GM13976 (cell line): ENCODE measurements at regions not wholly inside any gene's neighbourhood (a gene's known extent, or its start where the extent isn't known, plus 50 kb on each side); places are given as distances from the start of the nearest gene placed in this dataset.

Experiments
- DNase-seq: peaks from one replicate; pipeline ENCODE4 v3.0.0; 2012; ENCODE audit warnings: low spot score
- in situ Hi-C: fragments of 300-500 bp; cut with MboI; formaldehyde crosslinking; loops from one replicate; pipeline ENCODE4 v1.12.0; 2022; ENCODE audit warnings: low sequenced_read_pairs, mixed read lengths, inconsistent platforms; ENCODE audit not compliant: unreplicated experiment
- TF ChIP-seq, protein P1 (sequence below): IDR thresholded peaks from 2 replicates; pipeline ENCODE4 v1.5.1; 2012; ENCODE audit warnings: borderline replicate concordance, mild to moderate bottlenecking; ENCODE audit not compliant: insufficient read depth; ENCODE audit errors: extremely low read depth, missing control alignments, control extremely low read depth

GRCh38 chr9:28329323-28329722 lies 756.0 kb upstream of the C9orf72 start:
- in situ Hi-C loops: no loop called here
- no peak for DNase-seq
- TF ChIP-seq, protein P1, sequence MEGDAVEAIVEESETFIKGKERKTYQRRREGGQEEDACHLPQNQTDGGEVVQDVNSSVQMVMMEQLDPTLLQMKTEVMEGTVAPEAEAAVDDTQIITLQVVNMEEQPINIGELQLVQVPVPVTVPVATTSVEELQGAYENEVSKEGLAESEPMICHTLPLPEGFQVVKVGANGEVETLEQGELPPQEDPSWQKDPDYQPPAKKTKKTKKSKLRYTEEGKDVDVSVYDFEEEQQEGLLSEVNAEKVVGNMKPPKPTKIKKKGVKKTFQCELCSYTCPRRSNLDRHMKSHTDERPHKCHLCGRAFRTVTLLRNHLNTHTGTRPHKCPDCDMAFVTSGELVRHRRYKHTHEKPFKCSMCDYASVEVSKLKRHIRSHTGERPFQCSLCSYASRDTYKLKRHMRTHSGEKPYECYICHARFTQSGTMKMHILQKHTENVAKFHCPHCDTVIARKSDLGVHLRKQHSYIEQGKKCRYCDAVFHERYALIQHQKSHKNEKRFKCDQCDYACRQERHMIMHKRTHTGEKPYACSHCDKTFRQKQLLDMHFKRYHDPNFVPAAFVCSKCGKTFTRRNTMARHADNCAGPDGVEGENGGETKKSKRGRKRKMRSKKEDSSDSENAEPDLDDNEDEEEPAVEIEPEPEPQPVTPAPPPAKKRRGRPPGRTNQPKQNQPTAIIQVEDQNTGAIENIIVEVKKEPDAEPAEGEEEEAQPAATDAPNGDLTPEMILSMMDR: no peak

DNA sequence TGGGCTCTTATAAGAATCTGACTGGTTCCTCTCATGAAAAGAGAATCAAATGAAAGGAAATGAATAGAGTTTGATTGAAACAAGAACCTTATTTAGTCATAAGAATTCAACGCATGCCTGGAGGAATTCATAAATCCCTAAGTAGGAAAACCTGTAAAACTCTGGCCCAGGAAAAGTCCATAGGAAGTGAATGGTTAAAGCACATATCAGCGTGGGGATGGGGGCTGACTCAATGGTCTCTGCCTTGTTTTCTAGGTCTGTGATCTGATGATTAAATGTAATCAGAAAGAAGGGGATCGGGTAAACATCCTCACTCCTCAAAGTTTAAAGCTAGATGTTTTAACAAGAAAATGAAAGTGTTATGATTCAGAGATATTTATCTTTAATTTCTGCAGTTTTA lies 759.4 kb upstream of the C9orf72 start:
- no peak for DNase-seq
- in situ Hi-C loops: no loop called here
- TF ChIP-seq, protein P1: no peak

- TF ChIP-seq, protein P1: no peak
- in situ Hi-C loops: no loop called here
- DNase-seq: no peak
Measured at GRCh38 chr9:28341913-28342312, 768.6 kb upstream of the C9orf72 start.

- DNase-seq: no peak
- in situ Hi-C loops: no loop called here
- TF ChIP-seq, protein P1: no peak
Measured at GRCh38 chr9:28342815-28343338, 769.6 kb upstream of the C9orf72 start.

DNA sequence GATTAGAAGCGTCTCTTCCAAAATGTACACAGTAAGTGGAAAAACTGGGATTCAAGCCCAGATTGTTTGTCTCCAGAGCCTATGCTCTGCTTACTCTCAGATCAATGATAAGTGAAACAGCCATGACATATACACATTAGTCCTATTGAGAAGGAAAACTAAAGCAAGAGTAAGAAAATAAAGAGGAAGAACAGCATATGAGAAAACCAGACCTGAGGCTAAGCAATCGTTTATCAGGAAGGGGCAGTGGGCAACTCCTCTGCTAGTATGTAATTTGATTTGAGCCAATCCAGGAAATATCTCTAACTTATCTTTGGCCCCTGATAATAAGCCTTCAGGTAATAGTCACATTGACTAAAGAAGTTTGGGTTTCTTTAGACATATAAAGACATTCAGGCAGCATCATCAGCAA lies 789.9 kb upstream of the C9orf72 start:
- no peak for DNase-seq
- in situ Hi-C loops: no loop called here
- TF ChIP-seq, protein P1: no peak

DNA sequence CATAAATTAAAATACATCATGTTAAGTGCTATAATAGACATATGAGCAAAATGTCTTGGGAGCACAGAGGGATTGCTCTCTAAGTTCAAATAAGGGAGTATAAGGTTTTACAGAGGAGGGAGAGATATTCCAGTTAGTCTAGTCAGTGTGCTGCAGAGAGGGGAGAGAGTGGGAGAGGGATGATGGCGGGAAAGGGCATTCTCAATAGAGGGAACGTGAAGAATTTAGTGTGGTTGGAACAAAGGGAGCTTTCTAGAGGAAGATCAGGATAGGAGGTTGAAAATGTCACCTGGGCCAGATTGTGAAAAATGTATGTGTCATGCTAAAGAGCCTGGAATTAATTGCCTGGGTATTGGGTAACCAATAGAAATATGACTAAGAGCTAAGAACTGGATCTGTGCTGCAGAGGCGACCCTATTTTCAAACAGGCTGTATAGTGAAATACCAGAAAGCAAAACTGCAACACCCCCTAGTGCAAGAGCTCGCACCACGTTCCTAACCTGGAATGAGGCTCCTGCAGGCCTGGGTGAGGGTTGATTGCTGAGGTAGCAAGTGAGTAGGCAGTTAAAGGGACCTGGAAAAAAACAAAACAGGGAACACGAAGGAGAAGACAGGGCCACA lies 791.8 kb upstream of the C9orf72 start:
- TF ChIP-seq, protein P1: no peak
- in situ Hi-C loops: no loop called here
- no peak for DNase-seq
